Muscle of back (tissue), 3 donors: ENCODE measurements at regions not wholly inside any gene's neighbourhood (a gene's known extent, or its start where the extent isn't known, plus 50 kb on each side); places are given as distances from the start of the nearest gene placed in this dataset.
A peak's percentile ranks its signal among the peaks of the same experiment; 100 is the strongest.

Experiments used
- DNase-seq, 3 donors: peaks; one replicate each; pipeline versions ENCODE4 v3.0.0 to v3.0.0-alpha.2; 2013

- DNase-seq: no peak
Observed at GRCh38 chr7:371119-371778, 81.3 kb downstream of the FOXL3 start.

- no peak for DNase-seq
Observed at GRCh38 chr7:371779-372545, 82.0 kb downstream of the FOXL3 start.

GRCh38 chr7:372546-372931 lies 82.6 kb downstream of the FOXL3 start:
- no peak for DNase-seq

GRCh38 chr7:372932-373791 lies 83.2 kb downstream of the FOXL3 start:
- no peak for DNase-seq

- no peak for DNase-seq
Observed at GRCh38 chr7:373818-374705, 84.1 kb downstream of the FOXL3 start.

GRCh38 chr7:374706-375311 lies 84.8 kb downstream of the FOXL3 start:
- DNase-seq: no peak

GRCh38 chr7:375321-375831 lies 85.4 kb downstream of the FOXL3 start:
- DNase-seq: no peak

GRCh38 chr7:375901-376305 lies 85.9 kb downstream of the FOXL3 start:
- no peak for DNase-seq

GRCh38 chr7:376306-377079 lies 86.5 kb downstream of the FOXL3 start:
- no peak for DNase-seq

GRCh38 chr7:377080-378040 lies 87.4 kb downstream of the FOXL3 start:
- no peak for DNase-seq

GRCh38 chr7:378041-378420 lies 88.1 kb downstream of the FOXL3 start:
- no peak for DNase-seq

- DNase-seq: no peak
Observed at GRCh38 chr7:378551-379455, 88.8 kb downstream of the FOXL3 start.

GRCh38 chr7:379456-380138 lies 89.6 kb downstream of the FOXL3 start:
- no peak for DNase-seq

- DNase-seq: peak in 2 of 3 donors; percentile 17 to 52
Observed at GRCh38 chr7:380139-380485, 90.1 kb downstream of the FOXL3 start.

- no peak for DNase-seq
Observed at GRCh38 chr7:380711-381210, 90.8 kb downstream of the FOXL3 start.

GRCh38 chr7:381211-382042 lies 91.5 kb downstream of the FOXL3 start:
- no peak for DNase-seq
